HL-60 (cell line): ENCODE measurements at regions not wholly inside any gene's neighbourhood (a gene's known extent, or its start where the extent isn't known, plus 50 kb on each side); places are given as distances from the start of the nearest gene placed in this dataset.

Experiments used
- CTCF ChIP-seq: IDR thresholded peaks from one replicate; pipeline ENCODE4 v1.5.1; 2011; ENCODE audit warnings: low read length, control low read depth, inconsistent platforms; ENCODE audit not compliant: insufficient read depth
- GABPA ChIP-seq: IDR thresholded peaks from 2 replicates; pipeline ENCODE4 v1.6.1; 2012; ENCODE audit warnings: low read depth
- POLR2AphosphoS5 ChIP-seq: IDR thresholded peaks from 2 replicates; pipeline ENCODE4 v1.6.1; 2012; ENCODE audit warnings: low read depth
- REST ChIP-seq: IDR thresholded peaks from 2 replicates; pipeline ENCODE4 v1.6.1; 2012; ENCODE audit warnings: low read depth; ENCODE audit not compliant: insufficient replicate concordance
- SPI1 ChIP-seq: IDR thresholded peaks from 2 replicates; pipeline ENCODE4 v1.6.1; 2012; ENCODE audit warnings: low read depth, mild to moderate bottlenecking, borderline replicate concordance

- TF ChIP-seq REST (no peak), CTCF (no peak), POLR2AphosphoS5 (no peak), GABPA (no peak), SPI1 (0 out of 2 replicates have a peak, but pooled peaks have one; percentile 14)
Measured at GRCh38 chr6:106026748-106027715, 59.1 kb upstream of the PRDM1 start.
